ENCODE measurements at regions not wholly inside any gene's neighbourhood (a gene's known extent, or its start where the extent isn't known, plus 50 kb on each side); places are given as distances from the start of the nearest gene placed in this dataset.
"Not testable (repeated sequence)": the region's sequence is repeated elsewhere in the genome, so short reads cannot be mapped to it uniquely, and the experiment has no call there.

DNA sequence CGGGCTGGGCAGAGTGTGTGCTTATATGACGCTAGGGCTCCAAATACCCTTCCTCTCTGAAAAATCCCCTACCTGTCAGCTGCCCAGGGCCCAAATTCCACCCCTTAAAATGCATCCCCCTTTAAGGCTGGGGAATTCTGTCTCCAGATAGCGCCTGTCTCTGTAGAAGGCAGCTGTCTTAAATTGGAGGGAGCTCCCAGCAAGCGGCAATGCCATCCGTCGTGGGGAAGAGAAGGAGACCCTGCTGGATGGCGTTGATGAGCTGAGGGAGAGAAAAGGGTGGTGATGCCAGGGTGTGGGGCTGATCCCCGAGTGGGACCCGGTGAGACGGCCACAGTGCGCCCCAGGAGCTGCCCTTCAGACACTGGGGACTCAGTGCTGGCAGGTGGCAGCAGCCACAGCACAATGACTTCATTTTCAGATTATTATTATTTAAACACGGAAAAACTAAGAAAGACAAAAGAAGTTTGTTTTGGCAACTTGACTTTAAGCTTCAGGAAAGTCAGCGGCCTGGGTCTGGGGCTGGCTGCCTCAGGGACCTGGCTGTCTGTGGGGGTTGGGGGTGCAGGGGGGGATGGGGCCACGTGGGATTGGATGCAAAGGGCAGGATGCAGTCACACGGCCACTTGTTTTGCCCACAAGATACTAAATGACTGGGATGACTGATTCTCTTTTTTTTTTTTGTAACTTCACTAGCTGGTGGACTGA, 152.8 kb downstream of the TFCP2L1 start:
- no peak for DNase-seq (ENCODE audit: low read depth, low spot score)

DNA sequence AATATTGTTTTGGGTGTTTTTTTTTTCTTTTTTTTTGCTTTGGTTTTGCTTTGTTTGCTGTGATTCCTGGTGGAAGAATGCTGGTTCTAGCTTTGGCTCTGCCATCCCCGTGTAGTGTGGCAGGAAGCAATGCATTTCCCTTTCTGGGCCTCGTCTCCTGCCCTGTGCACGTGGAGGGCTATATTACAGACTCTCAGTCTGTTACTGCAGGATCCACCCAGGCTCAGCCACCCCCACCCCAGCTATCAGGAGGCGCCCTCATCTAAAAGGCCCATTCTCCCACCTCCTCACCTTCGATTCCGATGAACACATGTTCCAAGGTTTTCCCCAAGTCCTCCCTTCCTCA, 152.3 kb downstream of the TFCP2L1 start:
- DNase-seq (ENCODE audit: low read depth, low spot score) = no peak

- no peak for DNase-seq (ENCODE audit: low read depth, low spot score)
Measured at GRCh38 chr2:121133551-121134319, 151.3 kb downstream of the TFCP2L1 start.

DNA sequence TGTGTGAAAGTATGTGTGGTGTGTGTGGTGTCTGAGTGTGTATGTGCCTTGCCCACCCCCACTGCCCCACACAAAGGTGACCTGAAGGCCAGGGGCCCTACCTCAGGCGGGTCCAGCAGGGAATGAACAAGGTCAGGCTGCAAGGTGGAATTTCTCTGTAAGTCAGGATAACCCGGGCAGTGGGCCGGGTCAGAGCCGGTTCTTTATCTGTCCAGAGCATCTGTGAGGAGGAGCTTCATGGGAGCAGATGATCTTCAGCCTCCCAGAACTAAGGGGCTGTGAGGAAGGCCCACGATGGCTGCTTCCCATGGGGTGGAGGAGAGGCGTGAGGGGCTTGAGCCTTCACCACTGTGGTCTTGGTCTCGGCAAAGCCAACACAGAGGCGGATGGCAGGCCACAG, 150.3 kb downstream of the TFCP2L1 start:
- DNase-seq (ENCODE audit: low read depth, low spot score) = no peak

DNA sequence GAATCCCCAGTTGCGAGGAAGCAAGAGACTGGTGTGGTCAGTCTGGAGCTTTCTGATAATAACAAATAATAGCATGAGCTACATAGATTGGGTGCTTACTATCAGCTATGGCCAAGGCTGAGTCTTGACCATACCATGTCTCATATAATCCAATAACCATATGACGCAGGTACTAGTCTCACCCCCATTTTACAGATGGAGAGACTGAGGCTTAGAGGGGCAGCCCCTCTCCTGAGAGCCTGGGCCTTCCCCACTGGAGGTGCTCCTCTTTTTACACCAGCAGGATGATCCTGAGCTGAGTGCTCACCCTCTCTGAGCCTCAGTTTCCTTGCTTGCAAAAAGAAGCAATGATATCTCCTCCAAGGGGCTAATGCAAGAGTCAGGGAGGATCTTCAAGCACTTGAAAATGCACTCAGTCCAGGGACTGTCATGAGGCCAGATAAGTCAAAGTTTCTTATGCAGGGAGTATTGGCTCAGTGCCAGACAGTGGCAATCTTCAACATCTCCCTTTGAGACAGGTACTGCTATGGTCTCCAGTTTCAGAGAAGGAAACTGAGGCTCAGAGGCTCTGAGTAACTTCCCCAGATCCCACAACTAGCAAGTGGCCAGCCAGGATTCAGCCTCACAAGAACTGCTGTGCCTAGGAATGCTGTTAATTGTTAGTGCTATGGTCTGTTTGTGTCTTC, 149.7 kb downstream of the TFCP2L1 start:
- no peak for DNase-seq (ENCODE audit: low read depth, low spot score)

DNA sequence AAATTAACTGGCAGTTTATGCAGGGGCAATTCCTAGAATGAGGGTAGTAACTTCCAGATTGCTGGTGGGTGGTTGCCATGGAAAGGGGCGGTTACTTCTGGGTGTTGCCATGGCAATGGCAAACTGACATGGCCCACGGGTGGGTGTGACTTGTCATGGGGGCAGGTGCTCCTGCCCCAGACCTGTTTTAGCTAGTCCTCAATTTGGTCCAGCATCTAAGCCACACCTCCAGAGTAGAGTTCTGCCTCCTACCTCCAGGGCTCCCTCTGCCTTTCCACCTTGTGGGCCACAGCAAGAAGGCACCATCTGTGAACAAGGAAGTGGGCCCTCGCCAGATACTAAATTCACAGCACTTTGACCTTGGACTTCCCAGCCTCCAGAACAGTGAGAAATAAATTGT, 148.7 kb downstream of the TFCP2L1 start:
- DNase-seq (ENCODE audit: low read depth, low spot score) = no peak

GRCh38 chr2:121137571-121137970, 147.4 kb downstream of the TFCP2L1 start:
- no peak for DNase-seq (ENCODE audit: low read depth, low spot score)

- DNase-seq (ENCODE audit: low read depth, low spot score) = no peak
Measured at GRCh38 chr2:121140734-121141133, 144.3 kb downstream of the TFCP2L1 start.

GRCh38 chr2:121142452-121142851, 142.6 kb downstream of the TFCP2L1 start:
- no peak for DNase-seq (ENCODE audit: low read depth, low spot score)

- no peak for DNase-seq (ENCODE audit: low read depth, low spot score)
Measured at GRCh38 chr2:121144111-121144510, 140.9 kb downstream of the TFCP2L1 start.

DNA sequence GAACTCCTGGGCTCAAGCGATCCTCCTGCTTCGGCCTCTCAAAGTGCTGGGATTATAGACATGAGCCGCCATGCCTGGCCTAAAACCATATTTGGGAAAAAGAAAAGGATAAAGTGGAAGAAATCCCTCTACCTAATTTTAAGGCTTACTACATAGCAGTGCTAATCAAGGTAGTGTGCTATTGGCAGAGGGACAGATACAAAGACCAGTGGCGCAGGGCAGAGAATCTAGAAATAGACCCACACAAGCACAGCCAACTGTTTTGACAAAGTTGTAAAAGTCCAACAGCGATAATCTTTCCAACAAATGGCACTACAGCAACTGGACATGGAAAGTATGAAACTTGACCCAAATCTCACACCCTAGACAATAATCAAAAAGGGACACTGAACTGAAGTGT, 138.4 kb downstream of the TFCP2L1 start:
- DNase-seq (ENCODE audit: low read depth, low spot score) = no peak

- DNase-seq (ENCODE audit: low read depth, low spot score) = no peak
Measured at GRCh38 chr2:121147766-121148165, 137.2 kb downstream of the TFCP2L1 start.

DNA sequence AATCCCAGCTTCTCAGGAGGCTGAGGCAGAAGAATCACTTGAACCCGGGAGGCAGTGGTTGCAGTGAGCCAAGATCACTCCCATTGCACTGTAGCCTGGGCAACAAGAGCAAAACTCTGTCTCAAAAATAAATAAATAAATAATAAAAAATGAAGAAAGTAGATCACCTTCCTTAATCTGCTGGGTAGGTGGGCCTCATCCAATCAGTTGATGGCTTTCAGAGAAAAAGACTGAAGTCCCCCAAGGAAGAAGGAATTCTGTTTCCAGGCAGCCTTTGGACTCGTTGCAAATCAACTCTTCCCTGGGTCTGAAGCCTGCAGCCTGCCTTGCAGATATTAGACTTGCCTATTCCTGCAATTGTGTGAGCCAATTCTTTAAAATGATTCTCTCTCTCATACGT, 136.5 kb downstream of the TFCP2L1 start:
- DNase-seq (ENCODE audit: low read depth, low spot score) = no peak

- no peak for DNase-seq (ENCODE audit: low read depth, low spot score)
Measured at GRCh38 chr2:121149384-121149783, 135.6 kb downstream of the TFCP2L1 start.

DNA sequence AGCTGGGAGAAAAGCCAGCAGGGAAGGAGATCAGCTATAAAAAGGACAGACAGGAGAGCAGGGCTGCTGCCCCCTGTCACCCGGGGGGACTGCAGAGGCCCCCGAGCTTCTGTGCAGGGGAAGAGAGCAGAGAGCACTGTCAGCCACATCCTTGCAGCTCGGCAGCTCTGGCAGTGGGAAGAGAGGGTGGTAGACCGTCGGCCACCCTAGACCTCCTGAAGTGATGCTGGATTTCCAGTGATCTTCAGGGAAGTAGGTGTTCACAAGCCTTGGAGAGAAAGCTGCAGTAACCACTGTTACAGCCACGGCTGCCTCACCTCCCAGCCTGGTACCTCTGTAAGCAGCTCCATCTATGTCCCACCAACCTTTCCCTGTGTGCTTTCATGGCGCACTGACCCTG, 134.9 kb downstream of the TFCP2L1 start:
- DNase-seq (ENCODE audit: low read depth, low spot score) = no peak

DNA sequence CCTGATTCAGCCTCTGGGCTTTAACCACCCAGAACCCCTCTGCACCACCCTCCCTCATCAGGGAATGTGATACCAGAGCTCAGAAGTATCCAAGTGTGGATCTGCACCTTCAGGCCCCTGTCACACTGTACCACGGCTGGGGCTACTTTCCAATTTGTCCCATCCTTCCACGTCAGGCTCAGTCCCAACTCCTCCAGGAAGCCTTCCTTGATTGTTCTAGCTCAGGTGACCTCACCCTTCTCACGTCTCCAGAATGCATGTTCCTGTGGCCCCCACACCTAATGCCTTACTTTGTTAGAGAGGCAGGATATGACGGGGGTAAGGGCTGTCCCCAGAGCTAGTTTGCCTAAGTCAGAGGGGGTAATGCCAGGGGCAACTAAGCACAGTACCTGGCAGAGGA, 134.3 kb downstream of the TFCP2L1 start:
- DNase-seq (ENCODE audit: low read depth, low spot score) = no peak

DNA sequence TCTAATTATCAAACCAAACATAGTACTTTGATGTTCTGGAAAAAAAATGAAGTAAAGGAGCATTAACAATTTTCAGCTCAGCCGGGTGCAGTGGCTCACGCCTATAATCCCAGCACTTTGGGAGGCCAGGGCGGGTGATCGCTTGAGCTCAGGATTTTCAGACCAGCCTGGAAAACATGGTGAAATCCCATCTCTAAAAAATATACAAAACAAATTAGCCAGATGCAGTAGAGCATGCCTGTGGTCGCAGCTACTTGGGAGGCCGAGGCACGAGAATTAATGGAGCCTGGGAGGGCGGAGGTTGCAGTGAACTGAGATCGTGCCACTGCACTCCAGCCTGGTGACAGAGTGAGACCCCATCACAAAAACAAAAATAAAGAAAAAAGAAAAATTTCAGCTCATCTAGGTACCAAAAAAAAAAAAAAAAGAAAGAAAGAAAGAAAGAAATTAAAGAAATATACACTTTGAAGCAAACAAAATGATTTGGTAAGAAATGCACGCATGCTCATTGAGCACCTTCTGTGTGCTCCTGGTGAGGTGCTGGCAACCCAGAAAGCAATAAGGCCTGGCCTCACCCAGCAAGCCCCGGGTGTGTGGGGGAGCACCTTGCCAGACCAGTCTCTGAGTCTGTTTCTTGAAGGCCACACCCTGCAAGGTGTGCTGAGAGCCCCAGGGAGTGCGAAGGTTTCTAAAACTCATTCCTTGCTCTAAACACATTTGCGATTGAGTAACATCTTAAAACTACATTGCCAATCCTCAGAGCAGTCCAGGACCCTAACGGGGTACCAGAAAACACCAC, 133.5 kb downstream of the TFCP2L1 start:
- no peak for DNase-seq (ENCODE audit: low read depth, low spot score)

GRCh38 chr2:121152861-121153260, 132.1 kb downstream of the TFCP2L1 start:
- DNase-seq (ENCODE audit: low read depth, low spot score) = no peak

DNA sequence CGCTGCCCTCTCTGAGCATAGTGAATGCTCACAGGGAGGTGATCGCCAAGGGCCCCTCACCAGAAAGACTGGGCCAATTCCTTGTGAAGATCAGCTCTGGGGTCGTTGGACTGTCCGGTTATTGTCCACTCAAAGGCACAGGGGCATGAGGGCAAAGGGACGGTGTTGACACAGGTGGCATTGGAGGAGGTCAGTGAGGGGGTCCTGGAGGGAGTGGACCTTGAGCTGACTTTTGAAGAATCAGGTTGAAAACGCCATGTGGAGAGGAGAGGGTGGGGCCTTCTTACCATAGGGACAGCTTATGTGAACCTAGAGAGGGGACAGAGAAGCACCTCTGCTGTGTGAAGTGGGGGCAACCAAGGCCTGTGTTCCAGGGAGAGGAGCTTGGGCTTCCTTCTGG, 131.5 kb downstream of the TFCP2L1 start:
- no peak for DNase-seq (ENCODE audit: low read depth, low spot score)

GRCh38 chr2:121155502-121156056, 129.4 kb downstream of the TFCP2L1 start:
- no peak for DNase-seq (ENCODE audit: low read depth, low spot score)

GRCh38 chr2:121157481-121157880, 127.5 kb downstream of the TFCP2L1 start:
- DNase-seq (ENCODE audit: low read depth, low spot score) = not testable (repeated sequence)
